ENCODE measurements at regions not wholly inside any gene's neighbourhood (a gene's known extent, or its start where the extent isn't known, plus 50 kb on each side); places are given as distances from the start of the nearest gene placed in this dataset.
A peak's percentile ranks its signal among the peaks of the same experiment; 100 is the strongest.
"Not testable (repeated sequence)": the region's sequence is repeated elsewhere in the genome, so short reads cannot be mapped to it uniquely, and the experiment has no call there.

DNA sequence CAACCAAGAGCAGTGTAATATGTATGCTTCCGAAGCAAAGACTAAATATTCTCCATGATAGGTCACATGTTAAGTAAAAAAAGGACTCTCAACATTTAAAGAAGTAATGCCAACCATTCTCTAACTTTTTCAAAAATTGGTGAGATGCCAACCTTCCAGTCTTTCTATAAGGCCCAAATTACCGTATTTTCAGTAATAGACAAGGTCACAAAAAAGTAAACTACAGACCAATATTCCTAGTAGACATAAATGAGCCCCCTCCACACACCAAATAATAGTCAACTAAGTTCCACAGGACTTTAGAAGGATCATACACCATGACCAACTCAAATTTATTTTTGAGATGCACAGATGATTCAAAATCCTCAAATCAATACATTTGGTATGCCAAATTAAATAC lies 867.4 kb downstream of the TMEM121 start:
- WGBS (ENCODE audit: extremely low coverage, insufficient coverage, insufficient read length): no CpG with 5 or more reads among the region's 2 CpGs
- peaks cover 34% of the 10 kb centered on the region for H3K9me3 ChIP-seq (ENCODE audit: insufficient read depth, low read depth, low read length)
- no peak overlapping the region for H2BK120ac ChIP-seq (ENCODE audit: insufficient read depth, low read length, poor library complexity)
- no peak overlapping the region for H3K18ac ChIP-seq (ENCODE audit: low read length)
- H2AK5ac ChIP-seq (ENCODE audit: low read length): no peak overlapping the region
- H3K79me1 ChIP-seq (ENCODE audit: low read length): no peaks in the 10 kb centered on the region
- no peak overlapping the region for H4K91ac ChIP-seq (ENCODE audit: low read depth, low read length)
- H4K8ac ChIP-seq (ENCODE audit: low read depth, low read length): no peak overlapping the region
- H3K23ac ChIP-seq (ENCODE audit: low read length): no peak overlapping the region
- no peak overlapping the region for H2AFZ ChIP-seq (ENCODE audit: insufficient read depth, low read length, poor library complexity)
- no peak overlapping the region for H3K4ac ChIP-seq (ENCODE audit: low read depth, low read length)
- no peaks in the 10 kb centered on the region for H3K79me2 ChIP-seq (ENCODE audit: control insufficient read depth, insufficient read depth, low read length, poor library complexity)
- no peaks in the 10 kb centered on the region for H3K4me1 ChIP-seq (ENCODE audit: control insufficient read depth in 1 of 2, insufficient read depth in 2 of 2, low read length in 2 of 2)
- no peak overlapping the region for H3K4me3 ChIP-seq (ENCODE audit: low read depth, low read length)
- no peaks in the 10 kb centered on the region for H3K27me3 ChIP-seq (ENCODE audit: insufficient read depth, low read length)
- H2BK5ac ChIP-seq (ENCODE audit: low read depth, low read length, poor library complexity): no peak overlapping the region
- no peak overlapping the region for H2BK12ac ChIP-seq (ENCODE audit: low read length)
- no peak overlapping the region for H3K9ac ChIP-seq (ENCODE audit: low read length)
- H3K4me2 ChIP-seq (ENCODE audit: low read length): no peak overlapping the region
- no peak overlapping the region for H3K27ac ChIP-seq (ENCODE audit: low read depth, low read length)
- H4K12ac ChIP-seq (ENCODE audit: low read depth, low read length): no peak overlapping the region
- H3K36me3 ChIP-seq (ENCODE audit: control insufficient read depth in 1 of 2, insufficient read depth in 2 of 2, low read length in 2 of 2): no peaks in the 10 kb centered on the region
- no peak overlapping the region for H3K14ac ChIP-seq (ENCODE audit: low read length)
- DNase-seq: no peak

DNA sequence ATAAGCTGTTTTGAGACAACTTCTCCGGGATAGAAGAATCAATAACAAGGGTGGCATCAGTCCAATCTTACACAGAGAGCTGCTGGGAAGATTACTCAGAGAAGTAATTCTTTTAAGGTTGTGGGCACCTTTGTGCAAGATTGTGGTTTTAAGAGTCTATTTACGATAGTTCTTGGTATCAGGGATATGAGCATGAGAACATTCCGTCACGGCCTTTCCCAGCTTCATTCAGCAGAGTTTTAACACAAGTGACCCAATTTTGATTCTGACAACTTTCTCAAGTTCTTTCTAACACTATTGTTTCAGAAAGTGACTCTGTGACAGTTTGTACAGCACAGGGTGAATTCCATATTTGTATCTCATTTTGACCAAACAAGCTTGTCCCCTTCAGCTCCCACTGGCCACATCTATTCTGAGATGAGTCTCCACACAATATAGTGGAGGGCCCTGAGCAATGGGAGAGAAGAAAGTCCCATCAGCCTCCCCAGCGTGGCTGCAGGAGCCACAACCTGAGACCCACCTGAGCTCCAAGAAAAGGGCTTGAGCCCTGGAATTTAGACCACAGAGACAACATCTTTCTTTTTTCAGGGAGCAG lies 869.2 kb downstream of the TMEM121 start:
- no peak overlapping the region for H2BK12ac ChIP-seq (ENCODE audit: low read length)
- H3K23ac ChIP-seq (ENCODE audit: low read length): no peak overlapping the region
- H4K8ac ChIP-seq (ENCODE audit: low read depth, low read length): no peak overlapping the region
- no peak overlapping the region for H2AK5ac ChIP-seq (ENCODE audit: low read length)
- no peak overlapping the region for H4K12ac ChIP-seq (ENCODE audit: low read depth, low read length)
- no peak overlapping the region for H3K18ac ChIP-seq (ENCODE audit: low read length)
- H3K4me2 ChIP-seq (ENCODE audit: low read length): no peak overlapping the region
- no peak for DNase-seq
- no CpG with 5 or more reads among the region's 5 CpGs for WGBS (ENCODE audit: extremely low coverage, insufficient coverage, insufficient read length)
- no peak overlapping the region for H3K4me3 ChIP-seq (ENCODE audit: low read depth, low read length)
- H3K4ac ChIP-seq (ENCODE audit: low read depth, low read length): no peak overlapping the region
- no peaks in the 10 kb centered on the region for H3K36me3 ChIP-seq (ENCODE audit: control insufficient read depth in 1 of 2, insufficient read depth in 2 of 2, low read length in 2 of 2)
- no peaks in the 10 kb centered on the region for H3K27me3 ChIP-seq (ENCODE audit: insufficient read depth, low read length)
- H3K14ac ChIP-seq (ENCODE audit: low read length): no peak overlapping the region
- H2AFZ ChIP-seq (ENCODE audit: insufficient read depth, low read length, poor library complexity): no peak overlapping the region
- H3K9me3 ChIP-seq (ENCODE audit: insufficient read depth, low read depth, low read length): peaks cover 24% of the 10 kb centered on the region
- no peaks in the 10 kb centered on the region for H3K79me2 ChIP-seq (ENCODE audit: control insufficient read depth, insufficient read depth, low read length, poor library complexity)
- no peak overlapping the region for H4K91ac ChIP-seq (ENCODE audit: low read depth, low read length)
- no peak overlapping the region for H3K27ac ChIP-seq (ENCODE audit: low read depth, low read length)
- H3K9ac ChIP-seq (ENCODE audit: low read length): no peak overlapping the region
- H3K4me1 ChIP-seq (ENCODE audit: control insufficient read depth in 1 of 2, insufficient read depth in 2 of 2, low read length in 2 of 2): no peaks in the 10 kb centered on the region
- H2BK5ac ChIP-seq (ENCODE audit: low read depth, low read length, poor library complexity): no peak overlapping the region
- H2BK120ac ChIP-seq (ENCODE audit: insufficient read depth, low read length, poor library complexity): no peak overlapping the region
- no peaks in the 10 kb centered on the region for H3K79me1 ChIP-seq (ENCODE audit: low read length)

DNA sequence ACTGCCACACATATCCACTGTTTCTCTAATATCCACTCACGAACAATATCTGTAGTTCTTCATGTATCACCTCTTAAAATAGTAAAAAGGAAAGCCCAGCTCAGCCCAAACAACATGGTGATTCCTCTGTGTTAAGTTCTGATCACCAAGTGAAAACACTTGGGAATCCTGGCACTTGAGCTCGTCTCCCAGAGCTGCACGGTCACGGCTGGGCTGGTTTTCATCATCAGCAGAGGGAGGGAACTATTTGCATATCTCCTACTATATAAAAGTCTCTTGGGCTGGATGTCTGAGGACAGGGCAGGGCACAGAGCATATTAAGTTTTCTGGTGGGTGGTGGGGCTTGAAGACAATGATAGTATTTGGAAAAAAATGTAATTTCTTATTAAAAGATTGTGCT lies 870.6 kb downstream of the TMEM121 start:
- Histone ChIP-seq H3K4me1 (ENCODE audit: control insufficient read depth in 1 of 2, insufficient read depth in 2 of 2, low read length in 2 of 2) (no peaks in the 10 kb centered on the region), H3K27me3 (ENCODE audit: insufficient read depth, low read length) (no peaks in the 10 kb centered on the region), H2AK5ac (ENCODE audit: low read length) (no peak overlapping the region), H3K79me2 (ENCODE audit: control insufficient read depth, insufficient read depth, low read length, poor library complexity) (no peaks in the 10 kb centered on the region), H4K8ac (ENCODE audit: low read depth, low read length) (no peak overlapping the region), H3K4ac (ENCODE audit: low read depth, low read length) (no peak overlapping the region), H2BK5ac (ENCODE audit: low read depth, low read length, poor library complexity) (no peak overlapping the region), H3K4me2 (ENCODE audit: low read length) (no peak overlapping the region), H3K27ac (ENCODE audit: low read depth, low read length) (no peak overlapping the region), H3K36me3 (ENCODE audit: control insufficient read depth in 1 of 2, insufficient read depth in 2 of 2, low read length in 2 of 2) (no peaks in the 10 kb centered on the region), H3K23ac (ENCODE audit: low read length) (no peak overlapping the region), H4K91ac (ENCODE audit: low read depth, low read length) (no peak overlapping the region), H3K4me3 (ENCODE audit: low read depth, low read length) (no peak overlapping the region), H4K12ac (ENCODE audit: low read depth, low read length) (no peak overlapping the region), H3K79me1 (ENCODE audit: low read length) (no peaks in the 10 kb centered on the region), H2BK120ac (ENCODE audit: insufficient read depth, low read length, poor library complexity) (no peak overlapping the region), H3K18ac (ENCODE audit: low read length) (no peak overlapping the region), H3K9me3 (ENCODE audit: insufficient read depth, low read depth, low read length) (peaks cover 18% of the 10 kb centered on the region), H2BK12ac (ENCODE audit: low read length) (no peak overlapping the region), H2AFZ (ENCODE audit: insufficient read depth, low read length, poor library complexity) (no peak overlapping the region), H3K14ac (ENCODE audit: low read length) (no peak overlapping the region), H3K9ac (ENCODE audit: low read length) (no peak overlapping the region)
- DNase-seq: no peak
- WGBS (ENCODE audit: extremely low coverage, insufficient coverage, insufficient read length): no CpG with 5 or more reads among the region's 4 CpGs

DNA sequence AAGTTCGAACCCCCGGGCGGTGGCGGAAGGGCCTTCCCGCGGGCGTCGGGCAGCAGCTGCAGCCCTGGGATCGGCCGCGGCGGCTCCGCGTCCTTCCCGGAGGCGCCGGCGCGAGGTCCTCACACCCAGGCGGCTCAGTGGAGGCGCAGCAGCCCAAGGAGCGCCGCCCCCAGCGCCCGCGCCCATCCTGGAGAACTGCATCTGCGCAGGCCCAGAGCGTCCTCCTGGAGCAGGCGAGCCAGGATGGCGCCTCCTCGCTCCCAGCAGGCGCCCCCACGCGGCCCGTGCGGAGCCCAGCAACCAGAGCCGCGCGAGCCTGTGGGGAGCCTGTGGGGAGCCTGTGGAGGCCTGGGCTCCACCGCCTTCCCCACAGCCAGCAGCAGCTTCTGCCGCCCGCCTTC lies 872.5 kb downstream of the TMEM121 start:
- H2AK5ac ChIP-seq (ENCODE audit: low read length); H4K91ac ChIP-seq (ENCODE audit: low read depth, low read length); H3K4me2 ChIP-seq (ENCODE audit: low read length); H4K12ac ChIP-seq (ENCODE audit: low read depth, low read length); H3K18ac ChIP-seq (ENCODE audit: low read length); H3K4me3 ChIP-seq (ENCODE audit: low read depth, low read length); H4K8ac ChIP-seq (ENCODE audit: low read depth, low read length); H2BK12ac ChIP-seq (ENCODE audit: low read length); H3K27me3 ChIP-seq (ENCODE audit: insufficient read depth, low read length); H3K36me3 ChIP-seq (ENCODE audit: control insufficient read depth in 1 of 2, insufficient read depth in 2 of 2, low read length in 2 of 2); H3K4me1 ChIP-seq (ENCODE audit: control insufficient read depth in 1 of 2, insufficient read depth in 2 of 2, low read length in 2 of 2); H3K27ac ChIP-seq (ENCODE audit: low read depth, low read length); H2AFZ ChIP-seq (ENCODE audit: insufficient read depth, low read length, poor library complexity); H3K79me1 ChIP-seq (ENCODE audit: low read length); H3K23ac ChIP-seq (ENCODE audit: low read length); H3K79me2 ChIP-seq (ENCODE audit: control insufficient read depth, insufficient read depth, low read length, poor library complexity); H3K4ac ChIP-seq (ENCODE audit: low read depth, low read length); H2BK5ac ChIP-seq (ENCODE audit: low read depth, low read length, poor library complexity); H3K9ac ChIP-seq (ENCODE audit: low read length); H2BK120ac ChIP-seq (ENCODE audit: insufficient read depth, low read length, poor library complexity); H3K14ac ChIP-seq (ENCODE audit: low read length): not testable (repeated sequence)
- peaks cover 12% of the 10 kb centered on the region for H3K9me3 ChIP-seq (ENCODE audit: insufficient read depth, low read depth, low read length)
- WGBS (ENCODE audit: extremely low coverage, insufficient coverage, insufficient read length): no CpG with 5 or more reads among the region's 42 CpGs
- peak in 1 of 2 donors; percentile 3 for DNase-seq
